A549 (cell line): ENCODE measurements at regions not wholly inside any gene's neighbourhood (a gene's known extent, or its start where the extent isn't known, plus 50 kb on each side); places are given as distances from the start of the nearest gene placed in this dataset.

Source experiments
- POLR2A ChIP-seq: IDR thresholded peaks from 2 replicates; pipeline ENCODE4 v1.6.1; 2012; ENCODE audit warnings: mild to moderate bottlenecking, low read length
- RCOR1 ChIP-seq: fragments of 150-350 bp; IDR thresholded peaks from 2 replicates; pipeline ENCODE4 v1.6.1; 2014; ENCODE audit warnings: antibody characterized with exemption, low read length, low read depth
- TF ChIP-seq, protein P1 (sequence below): IDR thresholded peaks from 2 replicates; pipeline ENCODE4 v1.6.1; 2012
- TF ChIP-seq, protein P2 (sequence below): fragments of >200 bp; sonication (Bioruptor Twin); formaldehyde crosslinking; IDR thresholded peaks from 3 replicates; pipeline ENCODE4 v1.5.1; 2016
- TF ChIP-seq, protein P3 (sequence below): fragments of 150-350 bp; IDR thresholded peaks from 2 replicates; pipeline ENCODE4 v1.6.1; 2014; ENCODE audit warnings: low read depth, mild to moderate bottlenecking, low read length

DNA sequence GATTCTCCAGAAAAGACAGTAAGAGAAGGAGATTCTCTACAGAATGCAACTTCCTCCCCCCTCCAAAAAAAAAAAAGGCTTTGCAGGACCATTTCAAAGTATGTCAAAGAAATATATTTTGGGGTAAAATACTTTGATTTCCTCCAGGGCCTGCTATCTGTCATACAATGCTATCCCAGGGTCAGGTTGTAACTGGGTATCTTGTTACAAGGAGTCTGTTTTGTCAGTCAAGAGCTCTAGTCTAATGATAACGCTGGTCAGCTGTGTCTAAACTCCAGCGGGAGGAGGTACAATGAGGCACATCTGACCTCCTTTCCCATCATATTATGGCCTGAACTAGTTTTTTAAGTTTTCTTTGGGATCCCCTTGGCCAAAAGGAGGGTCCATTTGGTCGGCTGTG is 408.4 kb upstream of the CDH5 start:
- TF ChIP-seq, protein P1, sequence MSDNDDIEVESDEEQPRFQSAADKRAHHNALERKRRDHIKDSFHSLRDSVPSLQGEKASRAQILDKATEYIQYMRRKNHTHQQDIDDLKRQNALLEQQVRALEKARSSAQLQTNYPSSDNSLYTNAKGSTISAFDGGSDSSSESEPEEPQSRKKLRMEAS = no peak
- TF ChIP-seq, protein P2, sequence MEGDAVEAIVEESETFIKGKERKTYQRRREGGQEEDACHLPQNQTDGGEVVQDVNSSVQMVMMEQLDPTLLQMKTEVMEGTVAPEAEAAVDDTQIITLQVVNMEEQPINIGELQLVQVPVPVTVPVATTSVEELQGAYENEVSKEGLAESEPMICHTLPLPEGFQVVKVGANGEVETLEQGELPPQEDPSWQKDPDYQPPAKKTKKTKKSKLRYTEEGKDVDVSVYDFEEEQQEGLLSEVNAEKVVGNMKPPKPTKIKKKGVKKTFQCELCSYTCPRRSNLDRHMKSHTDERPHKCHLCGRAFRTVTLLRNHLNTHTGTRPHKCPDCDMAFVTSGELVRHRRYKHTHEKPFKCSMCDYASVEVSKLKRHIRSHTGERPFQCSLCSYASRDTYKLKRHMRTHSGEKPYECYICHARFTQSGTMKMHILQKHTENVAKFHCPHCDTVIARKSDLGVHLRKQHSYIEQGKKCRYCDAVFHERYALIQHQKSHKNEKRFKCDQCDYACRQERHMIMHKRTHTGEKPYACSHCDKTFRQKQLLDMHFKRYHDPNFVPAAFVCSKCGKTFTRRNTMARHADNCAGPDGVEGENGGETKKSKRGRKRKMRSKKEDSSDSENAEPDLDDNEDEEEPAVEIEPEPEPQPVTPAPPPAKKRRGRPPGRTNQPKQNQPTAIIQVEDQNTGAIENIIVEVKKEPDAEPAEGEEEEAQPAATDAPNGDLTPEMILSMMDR = no peak
- TF ChIP-seq POLR2A (no peak), RCOR1 (no peak)
- TF ChIP-seq, protein P3, sequence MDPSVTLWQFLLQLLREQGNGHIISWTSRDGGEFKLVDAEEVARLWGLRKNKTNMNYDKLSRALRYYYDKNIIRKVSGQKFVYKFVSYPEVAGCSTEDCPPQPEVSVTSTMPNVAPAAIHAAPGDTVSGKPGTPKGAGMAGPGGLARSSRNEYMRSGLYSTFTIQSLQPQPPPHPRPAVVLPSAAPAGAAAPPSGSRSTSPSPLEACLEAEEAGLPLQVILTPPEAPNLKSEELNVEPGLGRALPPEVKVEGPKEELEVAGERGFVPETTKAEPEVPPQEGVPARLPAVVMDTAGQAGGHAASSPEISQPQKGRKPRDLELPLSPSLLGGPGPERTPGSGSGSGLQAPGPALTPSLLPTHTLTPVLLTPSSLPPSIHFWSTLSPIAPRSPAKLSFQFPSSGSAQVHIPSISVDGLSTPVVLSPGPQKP = no peak
